HG02884 (cell line): ENCODE measurements at regions not wholly inside any gene's neighbourhood (a gene's known extent, or its start where the extent isn't known, plus 50 kb on each side); places are given as distances from the start of the nearest gene placed in this dataset.
"Not testable (repeated sequence)": the region's sequence is repeated elsewhere in the genome, so short reads cannot be mapped to it uniquely, and the experiment has no call there.

Experiments used
- ATAC-seq: cut with Tn5 transposase; IDR thresholded peaks from one replicate; pipeline ENCODE4 v1.9.1; 2021; ENCODE audit warnings: mild to moderate bottlenecking, moderate library complexity; ENCODE audit not compliant: unreplicated experiment

DNA sequence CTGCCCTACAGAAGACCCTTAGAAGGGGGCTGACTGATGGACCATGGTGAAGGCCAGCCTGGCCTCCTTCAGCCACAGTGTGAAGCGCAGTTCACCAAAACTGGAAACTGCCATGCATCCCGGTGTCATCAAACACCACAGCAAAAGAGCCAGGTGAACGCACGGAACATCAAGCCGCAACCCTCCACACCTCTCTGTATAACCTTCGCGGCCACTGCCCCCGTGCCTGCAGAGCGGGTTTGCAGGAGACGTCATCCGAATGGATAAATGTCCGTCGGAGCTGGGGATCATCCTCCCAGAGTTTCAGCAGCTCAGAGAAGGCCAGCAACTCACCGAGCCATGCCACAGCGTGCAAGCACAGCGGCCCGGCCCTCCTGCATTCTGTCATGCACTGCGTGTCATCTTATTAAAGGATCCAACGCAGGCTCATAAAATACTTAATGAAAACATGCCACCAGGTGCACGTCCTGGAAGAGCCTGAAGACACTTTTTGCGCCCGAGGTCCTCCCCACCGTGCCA, 309.9 kb downstream of the BRD1 start:
- no peak for ATAC-seq

DNA sequence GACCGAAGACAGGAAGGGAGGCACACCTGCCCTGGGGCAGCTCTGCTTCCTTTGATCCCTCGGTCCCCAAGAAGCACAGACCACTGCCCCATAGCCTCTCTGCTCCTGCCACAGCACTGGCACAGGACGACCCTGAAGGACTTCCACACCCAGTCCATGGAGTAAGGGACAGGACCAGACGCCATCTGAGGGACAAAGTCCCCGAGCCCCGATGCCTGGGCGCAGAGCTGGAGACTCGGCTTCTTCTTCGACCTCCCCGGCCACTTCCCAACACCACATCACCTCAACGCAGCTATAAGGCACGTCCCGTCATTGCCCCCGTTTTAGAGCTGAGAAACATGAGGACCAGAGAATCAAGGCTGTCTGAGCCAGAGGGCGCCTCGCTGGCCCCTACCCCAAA, 310.5 kb downstream of the BRD1 start:
- ATAC-seq = no peak

DNA sequence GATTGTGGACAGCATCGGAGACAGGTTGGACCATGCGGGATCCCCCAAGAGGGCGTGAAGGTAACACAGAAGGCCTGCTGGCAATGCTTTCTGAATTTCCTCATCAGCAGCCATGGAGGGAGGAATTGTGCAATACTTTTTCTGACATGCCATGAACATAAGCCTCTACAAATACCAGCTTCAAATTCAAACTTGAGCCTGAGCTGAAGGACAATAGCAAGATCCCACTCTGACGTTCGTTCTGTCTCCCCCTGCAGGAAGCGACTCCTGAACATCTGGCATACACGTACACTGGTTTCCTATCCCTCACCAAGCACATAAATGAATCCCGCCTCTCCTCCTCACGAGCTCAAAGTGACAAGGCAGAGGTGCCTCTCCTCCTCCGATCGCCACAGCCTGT, 312.2 kb downstream of the BRD1 start:
- ATAC-seq = no peak

DNA sequence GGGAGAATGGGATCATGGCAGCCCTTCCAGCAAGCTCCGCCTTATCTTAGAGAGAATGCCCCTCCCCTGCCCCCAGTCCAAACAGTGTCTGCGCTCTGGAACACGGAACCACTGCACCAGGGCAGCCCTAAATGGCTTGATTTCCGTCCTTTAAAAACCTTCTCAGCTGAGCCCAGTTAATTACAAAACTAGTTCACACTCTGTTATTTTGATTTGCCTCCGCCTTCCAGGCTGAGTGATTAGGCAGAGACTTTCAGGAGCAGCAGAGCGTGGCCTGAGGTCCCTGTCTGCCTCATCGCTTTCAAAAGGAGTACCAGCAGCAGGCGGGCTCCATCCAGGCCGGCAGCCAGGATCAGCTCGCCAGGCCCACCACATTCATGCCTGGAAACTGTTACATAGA, 313.0 kb downstream of the BRD1 start:
- no peak for ATAC-seq

DNA sequence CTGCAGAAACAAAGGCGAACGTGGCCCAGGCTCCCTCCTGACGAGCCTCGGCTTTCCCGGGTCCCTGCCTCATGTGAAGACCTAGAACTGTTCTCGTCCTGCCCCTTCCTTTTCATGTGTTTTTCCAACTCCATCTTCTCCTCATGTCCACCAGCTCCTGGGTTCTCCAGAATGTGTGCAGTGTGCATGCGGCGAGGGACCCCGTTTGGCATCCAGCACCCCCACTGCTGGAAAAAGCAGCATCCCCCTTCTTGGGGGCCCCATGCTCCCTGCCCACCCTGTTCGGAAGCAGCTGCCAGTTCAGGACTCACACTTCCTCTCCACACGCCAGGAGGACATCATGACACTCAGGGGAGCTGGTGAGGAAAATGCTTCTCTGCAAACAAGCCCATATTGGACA, 313.5 kb downstream of the BRD1 start:
- no peak for ATAC-seq

DNA sequence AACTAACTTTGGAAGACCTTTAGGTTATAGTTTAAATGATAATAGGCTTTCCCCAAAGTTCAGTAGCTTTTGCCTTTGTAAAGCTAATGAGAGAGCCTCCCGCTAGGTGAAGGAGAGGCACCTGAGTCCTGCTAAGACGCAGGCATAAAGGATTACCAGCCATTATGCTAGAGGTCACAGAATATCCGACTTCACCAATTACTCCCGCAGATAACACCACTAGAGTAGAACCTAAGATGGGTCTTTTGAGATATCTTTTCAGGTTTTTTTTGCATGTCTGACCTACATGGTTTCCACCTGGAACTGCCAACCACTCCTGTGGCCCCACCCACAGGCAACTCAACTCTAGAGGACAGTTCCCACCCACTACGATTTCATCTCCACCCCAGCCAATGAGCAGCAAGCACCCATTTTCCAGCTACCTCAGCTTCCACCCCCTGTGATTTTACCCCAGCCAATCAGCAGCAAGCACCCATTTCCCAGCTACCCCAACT, 314.3 kb downstream of the BRD1 start:
- ATAC-seq = no peak

DNA sequence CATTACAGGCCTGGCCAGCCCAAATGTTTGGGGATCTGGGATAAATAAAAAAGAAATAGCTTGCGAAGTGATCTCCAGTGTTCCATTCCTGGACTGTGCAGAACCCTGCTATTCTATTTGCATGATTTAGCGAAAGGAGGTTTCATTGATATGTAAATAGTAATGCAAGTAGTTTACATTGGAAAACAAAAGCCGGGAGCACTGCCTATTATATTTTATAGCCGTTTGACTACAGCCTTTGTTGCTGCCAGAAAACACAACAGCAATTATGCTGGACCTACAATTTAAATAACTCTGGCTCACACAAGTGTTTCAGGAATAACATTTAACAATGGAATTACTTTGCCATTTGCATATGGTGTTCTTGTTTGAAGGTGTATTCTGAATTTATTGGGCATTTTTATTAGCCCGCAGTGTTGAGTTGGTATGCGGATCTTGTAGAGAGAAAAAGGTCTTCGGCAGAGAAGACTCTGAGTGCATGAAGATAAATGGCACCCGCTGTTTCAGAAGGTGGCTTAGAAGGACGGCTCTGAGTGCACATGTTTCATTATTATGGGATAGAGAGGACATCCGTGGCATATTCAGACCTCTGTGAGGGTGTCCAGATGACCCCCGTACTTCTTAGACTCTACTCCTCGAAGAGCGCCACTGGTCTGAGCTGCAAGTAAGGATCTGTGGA, 315.0 kb downstream of the BRD1 start:
- ATAC-seq = no peak

DNA sequence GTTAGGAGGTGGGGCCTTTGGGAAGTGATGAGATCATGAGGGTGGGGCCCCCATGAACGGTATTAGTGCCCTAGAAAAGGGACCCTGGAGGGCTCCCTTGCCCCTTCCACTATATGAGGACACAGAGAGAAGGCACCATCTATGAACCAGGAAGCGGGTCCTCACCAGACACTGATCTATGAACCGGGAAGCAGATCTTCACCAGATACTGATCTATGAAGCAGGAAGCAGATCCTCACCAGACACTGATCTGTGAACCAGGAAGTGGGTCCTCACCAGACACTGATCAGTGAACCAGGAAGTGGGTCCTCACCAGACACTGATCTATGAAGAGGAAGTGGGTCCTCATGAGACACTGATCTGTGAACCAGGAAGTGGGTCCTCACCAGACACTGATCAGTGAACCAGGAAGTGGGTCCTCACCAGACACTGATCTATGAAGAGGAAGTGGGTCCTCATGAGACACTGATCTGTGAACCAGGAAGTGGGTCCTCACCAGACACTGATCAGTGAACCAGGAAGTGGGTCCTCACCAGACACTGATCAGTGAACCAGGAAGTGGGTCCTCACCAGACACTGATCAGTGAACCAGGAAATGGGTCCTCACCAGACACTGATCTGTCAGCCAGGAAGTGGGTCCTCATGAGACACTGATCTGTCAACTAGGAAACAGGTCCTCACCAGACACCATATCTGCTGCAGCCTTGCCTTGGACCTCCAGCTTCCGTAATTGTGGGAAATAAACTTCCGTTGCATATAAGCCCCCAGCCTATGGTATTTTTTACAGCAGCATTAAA, 316.1 kb downstream of the BRD1 start:
- ATAC-seq = not testable (repeated sequence)

DNA sequence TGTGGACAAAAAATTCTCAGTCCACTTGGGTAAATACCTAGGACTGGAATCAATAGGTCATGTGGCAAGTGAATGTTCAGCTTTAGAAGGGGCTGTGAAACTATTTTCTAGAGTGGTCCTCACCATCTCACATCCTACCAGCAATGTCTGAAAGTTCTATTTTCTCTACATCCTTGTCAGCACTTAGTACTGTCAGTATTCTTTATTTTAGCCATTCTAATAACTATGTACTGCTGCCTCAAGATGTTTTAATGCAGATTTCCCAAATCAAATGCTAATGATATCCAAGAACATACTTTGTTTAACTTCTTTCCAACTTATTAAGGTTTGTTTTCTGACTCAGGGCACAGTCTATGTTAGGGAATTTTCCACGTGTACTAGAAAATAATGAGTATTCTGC, 317.0 kb downstream of the BRD1 start:
- ATAC-seq = no peak

DNA sequence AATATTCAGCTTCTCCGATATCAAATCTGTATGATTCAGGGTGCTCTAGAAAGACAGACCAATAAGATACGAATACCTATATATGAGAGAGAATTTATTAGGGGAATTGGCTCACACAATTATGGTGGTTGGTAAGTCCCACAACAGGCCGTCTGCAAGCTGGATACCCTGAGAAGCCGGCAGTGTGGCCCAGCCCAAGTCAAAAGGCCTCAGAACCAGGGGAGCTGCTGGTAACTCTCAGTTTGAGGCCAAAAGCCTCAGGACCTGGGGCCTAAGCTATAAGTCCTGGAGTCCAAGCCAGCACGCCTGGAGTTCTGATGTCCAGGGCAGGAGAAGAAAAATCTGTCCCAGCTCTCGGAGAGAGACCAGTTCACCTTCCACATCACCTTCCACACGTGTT, 318.7 kb downstream of the BRD1 start:
- ATAC-seq = no peak

DNA sequence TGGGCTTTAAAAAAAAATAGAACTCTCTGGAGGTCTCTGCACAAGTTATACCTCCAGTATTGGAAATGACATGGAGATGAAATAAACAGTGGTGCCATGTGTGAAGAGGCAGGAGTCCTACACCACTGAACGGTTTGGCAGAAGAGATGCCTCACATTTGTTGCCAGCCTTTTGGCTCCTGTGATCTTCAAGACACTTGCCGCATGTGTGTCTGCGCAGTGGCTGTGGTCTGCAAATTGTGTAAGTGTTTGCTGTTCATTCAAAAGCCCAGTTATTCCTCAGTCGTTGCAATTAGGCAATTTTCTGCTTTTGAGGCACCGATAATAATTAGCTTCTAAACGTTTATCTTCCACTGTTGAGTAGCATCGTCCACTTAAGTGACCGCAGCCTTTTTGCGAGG, 319.1 kb downstream of the BRD1 start:
- ATAC-seq = no peak

DNA sequence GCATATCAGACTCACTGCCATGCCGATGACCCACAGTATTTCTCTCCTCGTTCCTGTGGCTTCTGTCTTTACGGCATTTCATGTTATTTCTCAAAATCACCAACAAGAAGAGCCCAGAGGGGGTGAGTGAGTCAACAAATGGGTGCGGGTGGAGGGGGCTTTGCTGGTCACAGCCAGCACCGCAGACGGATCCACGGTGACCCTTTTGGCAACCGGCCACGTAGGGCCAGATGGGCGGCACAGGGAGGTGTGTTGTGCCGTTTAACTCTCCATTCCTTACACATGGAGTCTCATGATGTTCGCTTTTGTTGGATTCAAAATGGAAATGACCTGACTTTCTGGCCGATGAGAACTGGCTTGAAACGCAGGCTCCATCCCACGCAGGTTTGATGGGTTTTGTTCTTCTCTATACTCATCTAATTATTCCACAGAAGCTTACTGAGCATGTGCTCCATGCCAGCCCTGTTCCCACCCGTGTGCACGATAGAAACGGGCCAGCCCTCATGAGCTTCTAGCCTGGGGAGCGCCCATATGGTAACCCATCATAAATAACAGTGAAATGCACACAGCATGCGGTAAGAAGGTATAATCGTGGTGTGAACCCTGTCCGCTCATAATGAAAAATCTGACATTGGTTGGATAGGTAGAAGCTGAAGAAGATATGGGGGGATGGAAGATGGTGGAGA, 319.9 kb downstream of the BRD1 start:
- ATAC-seq = no peak

DNA sequence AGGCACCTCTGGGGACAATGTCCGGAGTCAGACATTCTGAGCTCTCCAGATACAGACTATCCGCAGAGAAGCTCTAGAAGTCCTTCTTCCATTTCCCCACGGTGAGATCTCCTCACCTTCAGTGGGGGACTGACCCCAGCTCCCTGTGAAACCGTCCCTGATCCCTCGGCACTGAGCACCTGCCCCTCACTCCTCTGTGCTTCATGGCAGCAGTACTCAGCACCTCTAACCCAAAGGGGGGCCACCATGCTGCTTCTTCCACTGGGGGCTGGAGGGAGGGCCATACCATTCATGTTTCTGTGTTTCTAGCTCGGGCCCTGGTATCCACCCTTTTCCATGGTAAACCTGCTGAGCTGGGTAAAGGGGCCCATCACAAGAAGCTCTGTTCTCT, 321.7 kb downstream of the BRD1 start:
- no peak for ATAC-seq

DNA sequence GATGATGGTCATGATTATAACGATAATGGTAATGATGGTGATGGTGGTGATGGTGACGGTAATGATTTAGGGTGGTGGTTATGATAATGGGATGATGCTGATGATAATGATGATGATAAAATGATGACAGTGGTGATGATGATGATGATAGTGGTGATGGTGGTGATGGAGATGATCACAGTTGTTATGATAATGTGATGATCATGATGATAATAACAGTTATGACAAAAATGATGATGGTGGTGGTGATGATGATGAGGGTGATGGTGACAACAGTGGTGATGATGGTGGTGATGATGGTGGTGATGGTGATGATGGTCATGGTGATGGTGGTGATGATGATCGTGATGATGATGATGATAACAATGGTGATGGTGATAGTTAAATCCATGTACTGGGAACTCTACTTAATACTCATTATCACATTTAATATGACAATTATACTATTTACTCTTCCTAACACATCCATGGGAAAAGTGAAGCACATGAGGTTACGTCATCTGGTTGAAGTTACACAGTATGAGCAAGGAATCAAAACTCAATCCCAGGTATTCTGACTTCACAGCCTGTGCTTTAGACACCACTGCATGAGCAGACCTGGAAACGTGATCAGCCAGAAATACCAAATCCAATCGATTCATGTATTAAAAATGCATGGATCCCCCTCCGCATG, 322.2 kb downstream of the BRD1 start:
- ATAC-seq = no peak

DNA sequence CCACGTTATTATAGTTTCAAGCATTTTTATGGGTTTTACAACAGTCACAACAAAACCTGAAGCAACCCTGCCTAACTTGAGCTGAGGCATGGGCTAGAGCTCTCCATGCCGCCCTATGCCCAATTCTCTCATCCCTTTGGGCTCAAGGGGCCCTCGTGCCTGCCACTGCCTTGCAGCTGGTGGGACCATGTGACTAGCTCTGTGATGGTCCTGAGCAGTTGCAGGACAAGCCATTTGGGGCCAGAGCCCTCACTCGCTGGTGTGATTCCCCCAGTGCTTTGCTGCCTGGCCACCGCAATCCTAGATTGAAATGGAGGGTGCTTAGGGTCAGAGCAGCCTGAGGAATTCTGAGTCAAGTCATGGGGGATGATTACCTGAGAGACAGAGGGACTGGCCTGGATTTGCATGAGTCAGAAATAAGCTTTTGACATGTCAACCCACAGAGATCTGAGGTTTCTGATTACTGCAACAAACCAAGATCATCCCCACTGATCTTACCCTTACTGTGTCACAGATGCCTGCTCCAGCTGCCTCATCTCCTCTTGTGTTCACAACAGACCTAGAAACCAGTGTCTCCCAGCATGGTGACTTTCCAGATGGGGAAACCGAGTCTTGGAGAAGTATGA, 323.7 kb downstream of the BRD1 start:
- no peak for ATAC-seq

DNA sequence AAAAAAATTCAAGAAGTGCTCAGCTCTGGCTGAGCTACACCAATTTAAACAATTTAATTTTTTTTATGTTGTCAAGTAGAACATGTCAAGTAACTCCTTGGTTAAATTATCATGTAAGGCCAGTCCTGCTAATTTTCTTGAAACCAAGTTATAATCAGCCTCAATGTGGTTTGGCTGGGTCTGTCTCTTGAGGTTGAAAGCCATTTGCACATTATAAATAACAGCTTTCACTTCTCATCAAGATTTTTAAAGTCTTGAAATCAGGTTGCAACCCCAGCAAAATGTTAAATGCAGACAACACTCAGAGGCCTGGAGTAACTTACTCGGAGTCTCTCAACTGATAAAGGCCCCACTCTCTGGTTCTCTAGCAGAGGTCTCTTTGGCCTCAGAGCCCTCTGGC, 324.4 kb downstream of the BRD1 start:
- no peak for ATAC-seq

DNA sequence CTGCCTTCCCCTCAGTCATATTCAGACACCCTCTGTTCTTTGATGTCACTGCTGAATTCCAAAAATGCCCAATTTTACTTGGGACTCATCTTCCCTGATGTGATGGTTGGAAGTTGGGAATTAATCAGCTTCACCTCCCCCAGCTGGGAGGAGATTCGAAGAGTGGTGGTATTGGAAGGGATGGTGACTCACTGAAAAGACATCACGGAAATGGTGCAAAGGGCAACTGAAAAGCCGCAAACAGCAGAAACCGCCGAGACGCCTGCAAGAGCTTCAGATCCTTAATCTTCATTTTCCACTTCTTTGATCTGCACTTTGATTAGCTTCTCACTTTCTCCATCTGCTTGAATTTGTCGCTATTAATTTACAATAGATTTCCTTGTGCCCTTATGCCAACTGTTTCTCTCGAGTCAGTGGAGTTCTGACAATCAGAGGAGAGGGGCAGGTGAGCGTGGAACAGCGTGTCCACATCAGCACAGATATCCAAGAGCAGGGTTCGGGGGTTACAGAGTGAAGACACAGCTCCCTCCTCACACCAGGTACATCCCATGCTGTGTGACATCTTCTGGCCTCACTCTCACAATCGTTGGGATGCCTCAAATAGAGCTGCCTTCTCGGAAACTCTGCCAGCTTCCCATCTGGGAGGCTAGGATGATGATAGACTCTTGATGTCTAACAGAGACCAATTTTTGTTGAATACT, 325.4 kb downstream of the BRD1 start:
- ATAC-seq = no peak

DNA sequence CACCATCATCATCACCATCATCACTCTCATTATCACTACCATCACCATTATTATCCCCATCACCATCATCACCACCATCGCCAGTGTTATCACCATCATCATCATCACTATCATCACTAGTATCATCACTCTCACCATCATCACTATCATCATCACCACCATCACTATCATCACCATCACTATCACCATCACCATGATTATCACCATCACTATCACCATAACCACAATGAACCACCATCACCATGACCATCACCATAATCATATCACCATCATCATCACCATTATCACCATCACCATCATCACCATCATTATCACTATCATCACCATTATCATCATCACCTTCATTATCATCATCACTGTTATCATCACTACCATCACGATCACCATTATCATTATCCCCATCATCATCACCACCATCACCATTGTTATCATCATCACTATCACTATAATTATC, 326.7 kb downstream of the BRD1 start:
- no peak for ATAC-seq

DNA sequence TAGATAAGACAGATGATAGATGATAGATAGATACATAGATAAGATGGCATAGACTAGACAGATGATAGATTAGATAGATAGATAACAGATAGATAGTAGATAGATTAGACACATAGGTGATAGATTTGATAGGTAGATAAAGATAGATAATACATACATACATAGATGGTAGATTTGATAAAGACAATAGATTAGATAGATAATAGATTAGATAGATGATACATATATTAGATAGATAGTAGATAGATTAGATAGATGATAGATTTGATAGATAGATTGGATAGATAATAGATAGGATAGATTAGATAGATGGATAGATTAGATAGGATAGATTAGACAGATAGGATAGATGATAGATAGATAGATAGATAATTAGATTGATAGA, 327.6 kb downstream of the BRD1 start:
- ATAC-seq = no peak
